NCI-H226 (cell line): ENCODE measurements at regions not wholly inside any gene's neighbourhood (a gene's known extent, or its start where the extent isn't known, plus 50 kb on each side); places are given as distances from the start of the nearest gene placed in this dataset.
"Not testable (repeated sequence)": the region's sequence is repeated elsewhere in the genome, so short reads cannot be mapped to it uniquely, and the experiment has no call there.

ENCODE experiments used
- DNase-seq: peaks from one replicate; pipeline ENCODE4 v3.0.0-alpha.2; 2015

GRCh38 chr4:152052451-152053057 lies 291.7 kb upstream of the GATB start:
- peak; percentile 73 for DNase-seq

DNA sequence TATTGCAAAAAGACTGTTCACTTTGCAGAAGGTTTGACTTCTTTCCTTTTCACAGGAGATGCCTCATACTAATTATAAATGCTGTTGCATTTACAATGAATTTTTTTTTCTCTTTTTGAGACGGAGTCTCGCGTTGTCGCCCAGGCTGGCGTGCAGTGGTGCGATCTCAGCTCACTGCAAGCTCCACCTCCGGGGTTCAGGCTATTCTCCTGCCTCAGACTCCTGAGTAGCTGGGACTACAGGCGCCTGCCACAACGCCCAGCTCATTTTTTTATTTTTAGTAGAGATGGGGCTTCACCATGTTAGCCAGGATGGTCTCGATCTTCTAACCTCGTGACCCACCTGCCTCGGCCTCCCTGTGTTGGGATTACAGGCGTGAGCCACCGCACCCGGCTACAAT lies 290.5 kb upstream of the GATB start:
- not testable (repeated sequence) for DNase-seq

GRCh38 chr4:152050106-152050505 lies 289.3 kb upstream of the GATB start:
- no peak for DNase-seq

GRCh38 chr4:152047451-152047850 lies 286.6 kb upstream of the GATB start:
- DNase-seq = no peak

GRCh38 chr4:152045807-152046571 lies 285.2 kb upstream of the GATB start:
- no peak for DNase-seq

DNA sequence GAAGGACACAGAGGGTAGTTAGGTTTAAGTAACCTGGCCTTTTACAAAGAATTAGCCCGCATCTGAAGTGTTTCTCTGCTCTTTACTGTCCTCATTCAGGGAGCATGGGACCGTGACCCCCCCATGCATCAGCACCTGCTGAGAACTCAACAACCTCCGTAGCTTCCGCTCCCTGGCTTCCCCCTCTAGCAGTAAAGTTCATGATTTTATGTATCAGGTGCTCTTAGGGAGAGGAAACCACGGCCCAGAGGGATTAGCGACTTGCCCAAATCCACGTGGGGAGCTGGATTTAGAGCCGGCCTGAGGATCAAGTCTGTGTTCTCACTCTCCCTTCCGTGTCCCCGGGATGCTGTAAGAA lies 284.6 kb upstream of the GATB start:
- DNase-seq = no peak

- no peak for DNase-seq
These were observed 283.7 kb upstream of the GATB start for GRCh38 chr4:152044331-152045036.

DNA sequence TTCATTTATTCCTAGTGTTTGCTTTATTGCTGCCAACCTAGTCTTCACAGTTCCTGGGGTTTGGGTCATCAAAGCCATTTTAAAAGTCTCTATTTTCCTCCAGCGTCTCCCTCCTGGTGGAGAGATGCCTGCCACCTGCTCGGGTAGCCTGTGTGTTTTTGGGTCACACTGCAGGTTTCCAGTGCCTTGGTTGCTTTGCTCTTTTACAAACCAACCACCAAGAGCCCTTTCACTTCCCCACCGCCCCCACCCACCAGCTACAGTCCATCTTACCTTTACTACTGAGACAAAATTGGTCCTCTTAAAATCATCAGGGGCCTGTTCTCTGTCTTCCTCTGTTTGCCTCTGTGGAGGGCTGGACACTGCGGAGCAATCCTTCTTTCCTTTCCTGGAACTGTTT lies 280.5 kb upstream of the GATB start:
- DNase-seq = no peak

DNA sequence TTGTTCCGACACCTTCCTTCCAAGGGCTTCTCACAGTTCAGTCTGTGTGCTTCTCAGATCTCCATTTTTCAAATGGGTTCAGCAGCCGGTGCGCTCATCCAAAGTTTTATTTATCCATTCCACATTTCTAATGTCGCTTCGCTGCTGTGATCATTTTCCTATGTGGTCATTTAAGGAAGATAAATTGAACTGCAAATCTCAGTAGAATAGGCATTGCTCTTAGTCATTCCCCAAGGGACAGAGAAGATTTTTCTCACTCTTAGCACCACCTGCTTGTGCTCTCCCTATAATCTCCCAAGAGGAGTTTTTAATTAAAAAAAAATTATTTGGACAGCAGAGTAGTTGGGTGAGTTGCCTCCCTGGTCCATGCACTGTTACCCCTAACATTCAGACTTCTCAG lies 278.9 kb upstream of the GATB start:
- no peak for DNase-seq

DNA sequence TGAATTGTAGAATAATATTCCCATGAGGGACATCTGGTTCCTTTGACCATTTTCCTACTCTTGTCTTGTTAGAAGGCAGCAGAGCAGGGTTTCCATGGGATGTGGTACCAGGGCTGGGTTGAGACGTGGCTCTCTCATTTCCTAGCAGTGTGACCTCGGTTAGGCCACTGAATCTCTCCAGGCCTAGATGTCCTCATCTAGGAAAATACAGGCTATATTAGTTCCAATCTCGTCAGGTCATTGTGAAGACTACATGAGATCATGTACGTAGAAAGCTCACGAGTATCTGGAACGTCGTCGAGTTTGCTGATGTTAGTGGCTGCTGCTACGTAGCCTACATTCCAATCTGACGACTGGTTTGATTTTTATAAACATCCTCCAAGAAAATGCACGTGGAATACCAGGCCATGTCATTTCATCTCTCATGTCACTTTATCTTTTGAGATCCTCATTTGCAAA lies 278.2 kb upstream of the GATB start:
- DNase-seq = peak; percentile 71

- DNase-seq = peak; percentile 81
These were observed 277.4 kb upstream of the GATB start for GRCh38 chr4:152038238-152038637.

DNA sequence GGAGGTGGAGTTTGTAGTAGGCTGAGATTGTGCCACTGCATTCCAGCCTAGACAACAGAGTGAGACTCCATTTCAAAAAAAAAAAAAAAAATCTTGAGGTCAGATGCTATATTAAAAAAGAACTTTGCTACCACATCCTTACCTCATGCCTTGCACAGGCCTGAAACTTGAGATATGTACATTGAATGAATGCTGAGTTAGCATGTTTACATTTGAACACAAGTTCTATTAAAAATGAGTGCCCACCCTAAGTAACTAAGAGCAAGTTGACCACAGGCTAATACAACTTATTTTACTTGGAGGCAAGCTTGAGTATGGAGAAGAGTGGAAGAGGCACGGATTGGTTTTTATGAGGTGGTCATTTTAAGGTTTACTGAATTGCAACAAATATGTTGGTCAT lies 276.6 kb upstream of the GATB start:
- DNase-seq = no peak

DNA sequence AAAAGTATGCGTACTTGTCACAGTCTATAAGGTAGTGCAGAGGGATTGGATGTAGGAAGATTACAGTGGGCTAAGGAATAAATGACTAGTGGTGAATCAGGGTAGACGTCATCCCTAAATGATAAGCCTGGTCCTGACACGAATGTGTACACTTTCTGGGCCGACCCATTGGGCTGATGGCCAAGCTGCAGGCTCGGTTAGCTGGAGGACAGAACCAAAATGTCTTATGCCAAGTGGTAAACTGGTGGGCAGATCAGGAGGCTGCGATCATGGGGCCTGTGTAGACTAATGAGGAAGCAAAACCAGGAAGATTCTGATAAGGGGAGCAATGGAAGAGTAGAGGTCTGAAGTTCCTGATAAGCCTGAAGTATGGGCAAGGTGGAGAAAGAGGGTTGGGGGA lies 272.8 kb upstream of the GATB start:
- peak; percentile 90 for DNase-seq

DNA sequence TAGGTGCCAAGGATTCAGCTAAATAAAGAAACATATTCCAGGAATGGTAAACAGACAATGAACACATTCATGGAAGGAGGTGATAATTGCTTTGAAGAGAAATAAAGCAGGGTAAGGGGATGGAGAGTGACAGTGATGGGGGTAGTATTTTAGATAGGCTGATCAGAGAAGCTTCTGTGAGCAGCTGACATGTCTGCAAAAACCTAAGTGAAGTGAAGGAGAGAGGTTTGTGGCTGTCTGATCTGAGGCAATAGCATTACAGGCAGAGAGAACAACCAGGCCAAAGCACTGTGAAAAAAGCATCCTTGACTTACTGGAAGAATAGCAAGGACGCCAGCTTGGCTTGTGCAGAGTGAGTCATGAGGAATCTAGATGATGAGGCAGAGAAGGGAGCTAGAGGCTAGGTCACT lies 271.9 kb upstream of the GATB start:
- peak; percentile 83 for DNase-seq

- no peak for DNase-seq
These were observed 268.8 kb upstream of the GATB start for GRCh38 chr4:152029631-152030030.

- DNase-seq = no peak
These were observed 267.3 kb upstream of the GATB start for GRCh38 chr4:152028131-152028530.

GRCh38 chr4:152024881-152025280 lies 264.1 kb upstream of the GATB start:
- DNase-seq = no peak

GRCh38 chr4:152023674-152024073 lies 262.9 kb upstream of the GATB start:
- DNase-seq = no peak

DNA sequence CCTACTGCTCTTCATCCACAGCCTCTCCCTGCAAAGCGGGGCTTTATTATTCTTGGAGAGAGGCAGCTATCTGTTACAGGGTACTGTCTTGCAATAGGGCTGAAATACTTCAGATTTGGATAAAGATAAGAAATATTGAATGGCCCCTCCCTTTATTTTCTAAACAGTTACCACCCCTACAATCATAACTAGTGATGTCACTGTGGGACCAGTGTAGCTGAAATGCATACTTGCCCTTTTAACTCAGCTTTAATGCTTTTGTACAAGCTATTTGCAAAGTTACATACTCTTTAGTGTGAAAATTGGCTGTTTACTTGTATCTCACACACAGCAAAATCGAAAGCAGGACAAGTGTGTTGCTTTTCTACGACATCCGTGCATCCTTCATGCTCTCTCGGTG lies 261.7 kb upstream of the GATB start:
- DNase-seq = no peak

GRCh38 chr4:152021788-152022438 lies 261.1 kb upstream of the GATB start:
- DNase-seq = no peak

GRCh38 chr4:152020073-152020472 lies 259.3 kb upstream of the GATB start:
- no peak for DNase-seq

GRCh38 chr4:152016303-152016620 lies 255.5 kb upstream of the GATB start:
- no peak for DNase-seq

- DNase-seq = no peak
These were observed 254.9 kb upstream of the GATB start for GRCh38 chr4:152015597-152016302.
